GM21360 (cell line): ENCODE measurements at regions not wholly inside any gene's neighbourhood (a gene's known extent, or its start where the extent isn't known, plus 50 kb on each side); places are given as distances from the start of the nearest gene placed in this dataset.
"Not testable (repeated sequence)": the region's sequence is repeated elsewhere in the genome, so short reads cannot be mapped to it uniquely, and the experiment has no call there.

Experiments used
- ATAC-seq: cut with Tn5 transposase; IDR thresholded peaks from one replicate; pipeline ENCODE4 v1.9.1; 2021; ENCODE audit warnings: mild to moderate bottlenecking, moderate library complexity; ENCODE audit not compliant: unreplicated experiment

GRCh38 chr11:100528872-100529416, 158.1 kb upstream of the ARHGAP42 start:
- ATAC-seq: no peak

DNA sequence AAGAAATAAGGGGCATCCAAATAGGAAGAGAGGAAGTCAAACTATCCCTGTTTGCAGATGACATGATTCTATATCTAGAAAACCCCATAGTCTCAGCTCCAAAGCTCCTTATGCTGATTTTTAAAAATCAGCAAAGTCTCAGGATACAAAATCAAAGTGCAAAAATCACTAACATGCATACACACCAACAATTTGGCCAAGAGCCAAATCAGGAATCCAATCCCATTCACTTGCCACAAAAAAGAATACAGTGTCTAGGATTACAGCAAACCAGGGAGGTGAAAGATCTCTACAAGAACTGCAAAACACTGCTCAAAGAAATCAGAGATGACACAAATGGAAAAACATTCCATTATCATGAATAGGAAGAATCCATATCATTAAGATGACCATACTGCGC, 155.8 kb upstream of the ARHGAP42 start:
- ATAC-seq: not testable (repeated sequence)

DNA sequence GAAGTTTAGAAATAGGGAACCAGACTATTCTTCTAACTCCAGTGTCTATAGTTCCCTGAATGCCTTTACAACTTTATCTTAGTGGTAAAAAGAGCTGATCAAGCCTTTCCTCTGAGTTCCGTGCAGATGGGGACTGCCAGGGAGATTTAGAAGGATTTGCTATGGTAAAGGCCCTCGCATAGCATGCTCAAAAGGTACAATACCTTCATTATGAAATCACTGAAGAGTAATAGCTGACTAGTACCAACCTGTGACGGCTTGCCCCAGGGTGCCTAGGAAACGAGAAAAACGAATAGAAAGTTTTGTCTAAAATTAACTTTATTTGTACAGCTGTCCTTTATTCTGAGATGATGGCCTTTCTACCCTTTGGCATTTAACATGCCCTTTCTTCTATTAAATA, 150.1 kb upstream of the ARHGAP42 start:
- ATAC-seq: no peak

GRCh38 chr11:100543386-100543785, 143.7 kb upstream of the ARHGAP42 start:
- no peak for ATAC-seq

- no peak for ATAC-seq
Measured at GRCh38 chr11:100545556-100545955, 141.5 kb upstream of the ARHGAP42 start.

GRCh38 chr11:100545970-100546369, 141.1 kb upstream of the ARHGAP42 start:
- no peak for ATAC-seq

- no peak for ATAC-seq
Measured at GRCh38 chr11:100546714-100547113, 140.4 kb upstream of the ARHGAP42 start.

GRCh38 chr11:100550298-100550697, 136.8 kb upstream of the ARHGAP42 start:
- ATAC-seq: no peak

- ATAC-seq: no peak
Measured at GRCh38 chr11:100550912-100551632, 136.0 kb upstream of the ARHGAP42 start.

DNA sequence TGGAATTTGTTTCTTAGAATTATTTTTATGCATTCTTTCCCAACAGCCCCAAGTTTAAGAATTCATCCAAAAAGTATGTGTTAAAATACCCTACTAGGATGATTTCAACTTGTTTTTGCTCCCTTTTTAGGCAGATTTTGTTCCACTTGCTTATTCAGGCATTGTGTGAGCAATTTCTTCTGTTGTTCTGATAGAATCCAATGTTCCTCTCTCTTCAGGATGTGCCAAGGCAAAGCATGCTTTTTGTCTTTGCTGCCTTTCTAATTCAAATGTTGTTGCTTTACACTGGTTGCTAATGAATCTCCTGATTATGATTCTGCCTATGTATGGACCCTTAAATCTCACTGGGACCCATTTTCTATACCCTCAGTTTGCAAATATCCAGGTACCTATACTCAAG, 131.2 kb upstream of the ARHGAP42 start:
- ATAC-seq: no peak

GRCh38 chr11:100556781-100557180, 130.3 kb upstream of the ARHGAP42 start:
- ATAC-seq: no peak

DNA sequence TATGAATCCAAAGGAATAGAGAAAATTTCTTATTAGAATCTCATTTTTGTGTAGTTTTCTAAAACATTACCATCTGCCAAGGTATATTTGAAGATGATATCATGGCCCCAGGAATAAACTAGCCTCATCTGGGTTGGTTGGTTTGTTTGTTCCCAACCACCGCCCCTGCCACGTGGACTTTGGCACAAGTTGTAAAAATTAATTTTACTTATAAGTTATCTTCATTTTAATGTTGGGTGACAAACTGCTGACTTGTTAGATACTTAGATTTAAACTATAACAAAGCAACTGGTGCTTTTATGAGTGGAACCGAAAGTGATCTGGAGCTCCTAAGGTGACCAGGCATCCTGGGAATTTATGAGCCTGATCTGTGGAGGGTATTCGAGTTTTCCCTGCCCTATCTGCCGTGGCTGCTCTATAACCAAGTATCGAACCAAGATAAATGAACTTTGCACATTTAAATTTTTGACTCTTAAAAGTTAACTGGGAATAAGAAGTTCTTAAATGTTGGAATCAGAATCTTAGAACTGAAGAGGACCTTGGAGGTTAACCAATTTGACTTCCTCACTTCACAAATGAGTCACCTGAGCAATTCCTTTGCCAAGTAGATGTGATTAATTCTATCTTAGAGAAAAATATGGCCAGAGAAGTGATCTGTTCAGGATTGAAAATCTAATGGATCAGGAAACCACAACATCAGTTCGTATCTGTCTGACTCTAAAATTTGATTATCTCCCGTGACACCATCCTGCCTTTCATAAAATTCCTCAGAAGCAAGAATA, 129.1 kb upstream of the ARHGAP42 start:
- ATAC-seq: no peak

GRCh38 chr11:100560606-100561005, 126.5 kb upstream of the ARHGAP42 start:
- no peak for ATAC-seq

DNA sequence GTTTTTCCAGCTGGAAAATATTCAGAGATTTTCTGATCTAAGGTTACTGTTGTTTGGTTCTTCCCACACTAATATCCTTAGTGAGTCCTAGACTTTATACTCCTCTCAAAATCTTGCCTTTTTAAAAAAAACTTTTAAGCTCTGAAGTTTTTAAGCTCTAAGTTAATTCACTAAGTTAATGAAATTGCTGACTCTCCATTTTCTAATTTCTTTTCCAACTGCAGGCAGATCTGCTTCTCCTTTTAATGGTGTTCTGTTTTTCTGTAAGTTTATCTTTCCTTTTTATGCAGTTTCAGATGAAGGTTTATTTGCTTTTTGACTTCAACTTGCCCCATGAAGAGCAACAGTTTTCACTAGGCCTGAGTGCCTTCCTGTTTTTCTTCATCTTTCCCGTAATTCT, 125.8 kb upstream of the ARHGAP42 start:
- ATAC-seq: no peak

DNA sequence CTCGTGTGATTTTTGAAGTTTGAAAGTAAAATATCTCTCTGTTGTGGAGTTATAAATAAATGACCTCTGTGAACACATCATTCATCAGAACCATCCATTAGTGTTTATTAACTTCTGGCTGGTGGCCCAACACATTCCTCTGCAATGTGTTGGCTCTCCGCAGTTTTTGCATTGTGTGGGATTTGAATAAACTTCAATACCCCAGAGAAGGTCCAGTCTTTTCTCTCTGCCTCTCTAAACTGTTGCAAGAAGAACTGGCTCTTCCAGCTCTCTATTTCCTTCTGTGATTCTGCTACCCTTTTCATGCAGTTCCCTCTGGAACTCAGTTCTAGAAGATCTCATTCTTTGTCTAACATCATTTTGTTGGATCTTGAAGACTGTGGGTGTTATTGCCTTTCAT, 125.0 kb upstream of the ARHGAP42 start:
- ATAC-seq: no peak

GRCh38 chr11:100563541-100564280, 123.4 kb upstream of the ARHGAP42 start:
- no peak for ATAC-seq

DNA sequence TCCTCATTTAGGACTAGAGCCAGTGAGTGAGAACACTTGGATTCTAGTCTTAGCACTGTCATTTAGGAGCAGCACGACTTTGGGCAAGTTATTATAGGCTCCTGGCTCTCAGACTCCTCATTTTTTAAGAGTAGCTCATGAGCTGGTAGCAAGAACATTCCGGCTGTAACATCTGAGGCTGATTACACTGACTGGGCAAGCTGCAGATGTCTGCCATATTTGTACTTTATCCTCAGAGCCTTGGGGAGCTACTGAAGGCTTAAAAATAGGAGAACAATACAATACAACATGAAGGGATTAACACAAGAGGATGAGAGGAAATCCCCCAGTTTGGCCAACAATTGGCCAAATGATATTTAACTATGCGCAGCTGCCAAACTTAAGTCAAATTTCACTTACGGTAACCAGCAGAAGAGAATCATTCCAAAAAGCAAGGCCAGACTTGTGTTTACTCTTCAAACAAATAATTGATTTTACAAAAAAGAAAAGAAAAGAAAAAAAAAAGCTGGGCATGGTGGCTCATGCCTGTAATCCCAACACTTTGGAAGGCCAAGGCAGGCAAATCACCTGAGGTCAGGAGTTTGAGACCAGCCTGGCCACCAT, 113.1 kb upstream of the ARHGAP42 start:
- ATAC-seq: no peak

GRCh38 chr11:100574894-100575769, 112.0 kb upstream of the ARHGAP42 start:
- no peak for ATAC-seq

GRCh38 chr11:100575860-100576717, 111.0 kb upstream of the ARHGAP42 start:
- ATAC-seq: peak; percentile 80
